ENCODE measurements at regions not wholly inside any gene's neighbourhood (a gene's known extent, or its start where the extent isn't known, plus 50 kb on each side); places are given as distances from the start of the nearest gene placed in this dataset.

- Mint-ChIP-seq H3K36me3 (no peaks in the 10 kb centered on the region), H3K27ac (no peak overlapping the region), H3K4me3 (no peak overlapping the region), H3K27me3 (ENCODE audit: low read depth in 3 of 3) (peaks cover 0 to 3% (median 0%) of the 10 kb centered on the region in 3 donors), H3K9me3 (peaks cover 0 to 9% (median 4%) of the 10 kb centered on the region in 7 donors), H3K4me1 (no peaks in the 10 kb centered on the region)
- no peak overlapping the region for H2AFZ ChIP-seq (ENCODE audit: insufficient read depth, low read depth, low read length, poor library complexity, severe bottlenecking)
- H4K20me1 ChIP-seq (ENCODE audit: insufficient read depth, low read length), result no peaks in the 10 kb centered on the region
- intact Hi-C loops (cut with micrococcal nuclease), result no loop called here
- H3K36me3 ChIP-seq (replicated peaks in 1 of 2; ENCODE audit: control insufficient read depth in 1 of 2, insufficient read depth in 2 of 2, low read length in 2 of 2), result no peaks in the 10 kb centered on the region
- TF ChIP-seq CTCF (IDR thresholded peaks at IDR 0.05), result no peak
- no CpG with 5 or more reads among the region's 2 CpGs for WGBS (ENCODE audit: insufficient coverage)
- H3K9me3 ChIP-seq (replicated peaks in 1 of 2; ENCODE audit: control insufficient read depth in 1 of 2, insufficient read depth in 1 of 2, low read length in 2 of 2), result peaks cover 0 to 4% of the 10 kb centered on the region in 2 donors
- H3K4me3 ChIP-seq (replicated peaks in 1 of 3; ENCODE audit: low read depth in 2 of 3, low read length in 3 of 3), result no peak overlapping the region
- no peak overlapping the region for H3K27ac ChIP-seq (ENCODE audit: low read depth in 1 of 2, low read length in 2 of 2)
- H3K79me2 ChIP-seq (ENCODE audit: insufficient read depth, low read length), result no peaks in the 10 kb centered on the region
- H3K4me1 ChIP-seq (ENCODE audit: control insufficient read depth in 1 of 2, insufficient read depth in 2 of 2, low read length in 2 of 2), result no peaks in the 10 kb centered on the region
- DNase-seq, result no peak
- H3K9ac ChIP-seq (ENCODE audit: insufficient read depth, low read length, poor library complexity, severe bottlenecking), result no peak overlapping the region
- H3K27me3 ChIP-seq (ENCODE audit: control insufficient read depth in 2 of 2, insufficient read depth in 2 of 2, low read length in 2 of 2), result no peaks in the 10 kb centered on the region
- H3K4me2 ChIP-seq (replicated peaks; ENCODE audit: extremely low read depth, low read length, poor library complexity, severe bottlenecking), result no peak overlapping the region
Observed at GRCh38 chr4:106551724-106552123, 183.1 kb upstream of the GIMD1 start.

GRCh38 chr4:106548446-106549044 lies 180.0 kb upstream of the GIMD1 start:
- Histone ChIP-seq H4K20me1 (ENCODE audit: insufficient read depth, low read length) (no peaks in the 10 kb centered on the region), H2AFZ (ENCODE audit: insufficient read depth, low read depth, low read length, poor library complexity, severe bottlenecking) (no peak overlapping the region), H3K36me3 (replicated peaks in 1 of 2; ENCODE audit: control insufficient read depth in 1 of 2, insufficient read depth in 2 of 2, low read length in 2 of 2) (no peaks in the 10 kb centered on the region), H3K79me2 (ENCODE audit: insufficient read depth, low read length) (no peaks in the 10 kb centered on the region), H3K9ac (ENCODE audit: insufficient read depth, low read length, poor library complexity, severe bottlenecking) (no peak overlapping the region), H3K27ac (ENCODE audit: low read depth in 1 of 2, low read length in 2 of 2) (no peak overlapping the region), H3K4me3 (replicated peaks in 1 of 3; ENCODE audit: low read depth in 2 of 3, low read length in 3 of 3) (no peak overlapping the region), H3K9me3 (replicated peaks in 1 of 2; ENCODE audit: control insufficient read depth in 1 of 2, insufficient read depth in 1 of 2, low read length in 2 of 2) (peaks cover 0 to 4% of the 10 kb centered on the region in 2 donors), H3K4me1 (ENCODE audit: control insufficient read depth in 1 of 2, insufficient read depth in 2 of 2, low read length in 2 of 2) (no peaks in the 10 kb centered on the region), H3K4me2 (replicated peaks; ENCODE audit: extremely low read depth, low read length, poor library complexity, severe bottlenecking) (no peak overlapping the region), H3K27me3 (ENCODE audit: control insufficient read depth in 2 of 2, insufficient read depth in 2 of 2, low read length in 2 of 2) (no peaks in the 10 kb centered on the region)
- intact Hi-C loops (cut with micrococcal nuclease), result no loop called here
- Mint-ChIP-seq H3K4me3 (no peak overlapping the region), H3K4me1 (no peaks in the 10 kb centered on the region), H3K9me3 (peaks cover 0 to 7% (median 4%) of the 10 kb centered on the region in 7 donors), H3K27me3 (ENCODE audit: low read depth in 3 of 3) (peaks cover 0 to 3% (median 2%) of the 10 kb centered on the region in 3 donors), H3K36me3 (no peaks in the 10 kb centered on the region), H3K27ac (peak overlapping the region in 1 of 7 donors; percentile 24)
- no peak for DNase-seq
- WGBS (ENCODE audit: insufficient coverage), result no CpG with 5 or more reads among the region's 1 CpG
- TF ChIP-seq CTCF (IDR thresholded peaks at IDR 0.05), result no peak
